ENCODE measurements at regions not wholly inside any gene's neighbourhood (a gene's known extent, or its start where the extent isn't known, plus 50 kb on each side); places are given as distances from the start of the nearest gene placed in this dataset.
"Not testable (repeated sequence)": the region's sequence is repeated elsewhere in the genome, so short reads cannot be mapped to it uniquely, and the experiment has no call there.

- TF ChIP-seq GABPA (IDR thresholded peaks at IDR 0.05; ENCODE audit: low read depth); CTCF (IDR thresholded peaks at IDR 0.05; ENCODE audit: insufficient read depth, low read length); SPI1 (IDR thresholded peaks at IDR 0.05; ENCODE audit: borderline replicate concordance, low read depth); REST (IDR thresholded peaks at IDR 0.05; ENCODE audit: insufficient replicate concordance, low read depth): not testable (repeated sequence)
These were observed 1448.4 kb upstream of the TPTE start for GRCh38 chr21:9073010-9073409.

Data from HL-60 (cell line).